HEK293 (cell line): ENCODE measurements at regions not wholly inside any gene's neighbourhood (a gene's known extent, or its start where the extent isn't known, plus 50 kb on each side); places are given as distances from the start of the nearest gene placed in this dataset.

Experiments used
- SALL2 ChIP-seq: fragments of 450-650 bp; formaldehyde crosslinking; IDR thresholded peaks from 2 replicates; pipeline ENCODE4 v1.5.0; 2017; ENCODE audit warnings: missing biosample characterization, mild to moderate bottlenecking, missing genetic modification characterization, borderline replicate concordance
- ZNF670 ChIP-seq: fragments of 450-650 bp; formaldehyde crosslinking; IDR thresholded peaks from 2 replicates; pipeline ENCODE4 v1.5.1; 2016; ENCODE audit warnings: missing biosample characterization, missing genetic modification characterization, low read depth
- ZNF76 ChIP-seq: fragments of 450-650 bp; formaldehyde crosslinking; IDR thresholded peaks from 2 replicates; pipeline ENCODE4; 2016; ENCODE audit warnings: low read depth, missing biosample characterization, missing genetic modification characterization, borderline replicate concordance
- ZNF776 ChIP-seq: fragments of 450-650 bp; formaldehyde crosslinking; IDR thresholded peaks from 2 replicates; pipeline ENCODE4 v1.5.0; 2017; ENCODE audit warnings: missing biosample characterization, missing genetic modification characterization, borderline replicate concordance

DNA sequence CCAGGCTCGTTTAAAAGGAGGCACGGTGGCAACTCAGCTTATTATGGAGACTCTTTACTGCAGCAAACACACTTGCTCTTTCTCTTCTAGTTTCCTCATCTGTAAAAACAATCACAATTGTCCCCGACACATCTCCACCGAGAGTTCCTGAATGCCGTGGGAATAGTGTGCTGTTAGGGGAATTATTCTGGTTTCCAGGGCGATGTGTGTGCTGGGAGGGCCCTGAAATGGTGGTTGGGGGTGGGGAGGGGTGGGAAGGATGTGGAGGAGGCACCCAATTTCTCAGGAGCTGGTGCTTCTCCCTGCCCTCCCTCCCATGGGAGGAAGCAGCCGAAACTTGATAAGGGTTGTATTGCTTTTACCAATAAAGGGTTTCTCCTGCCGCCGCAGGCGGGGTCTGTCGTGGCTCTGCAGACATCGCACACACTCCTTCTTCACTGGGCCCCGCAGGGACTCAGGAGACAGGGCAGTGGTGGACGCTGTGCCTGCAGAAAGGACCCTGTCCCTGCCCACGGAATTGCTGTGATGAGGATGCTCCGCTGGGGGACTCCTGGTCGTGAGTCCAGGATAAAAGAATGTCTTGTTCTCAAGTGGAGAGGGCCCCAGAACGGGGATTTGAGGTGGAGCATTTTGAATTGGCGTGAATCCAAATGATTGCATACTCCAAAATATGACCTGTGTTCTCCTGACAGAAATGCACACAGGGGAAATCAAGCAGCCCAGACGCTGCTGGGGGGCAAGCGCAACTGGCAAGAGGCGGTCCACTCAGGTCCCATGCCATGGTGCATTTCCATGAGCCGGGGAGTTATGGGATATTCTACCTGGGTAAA lies 119.2 kb downstream of the ACKR3 start:
- no peak for TF ChIP-seq ZNF776
- no peak for TF ChIP-seq ZNF670 (tag by site-specific recombination)
- TF ChIP-seq SALL2 (tag by site-specific recombination) = no peak
- TF ChIP-seq ZNF76 (tag by site-specific recombination) = no peak
